Aorta (tissue), 5 donors: ENCODE measurements at regions not wholly inside any gene's neighbourhood (a gene's known extent, or its start where the extent isn't known, plus 50 kb on each side); places are given as distances from the start of the nearest gene placed in this dataset.

ENCODE experiments used
- ATAC-seq: fragments of 200-7000 bp; cut with Tn5 transposase; one replicate; pipeline ENCODE4 v1.9.1; 2022; ENCODE audit warnings: moderate library complexity; ENCODE audit not compliant: low FRiP score
- DNase-seq, 2 donors: peaks; one replicate each; pipeline ENCODE4 v3.0.0-alpha.2; 2020
- H3K27ac ChIP-seq, 2 donors: one replicate each; pipeline ENCODE4 v1.5.1; 2013; ENCODE audit warnings: low read length in 2 of 2, mild to moderate bottlenecking in 2 of 2, moderate library complexity in 2 of 2, control low read depth in 1 of 2, inconsistent platforms in 1 of 2, low read depth in 1 of 2
- H3K27me3 ChIP-seq, 2 donors: one replicate each; pipeline ENCODE4 v1.6.1; 2013; ENCODE audit warnings: control low read depth in 1 of 2, low read length in 1 of 2, mild to moderate bottlenecking in 1 of 2, moderate library complexity in 1 of 2; ENCODE audit not compliant: insufficient read depth in 2 of 2, control insufficient read depth in 1 of 2
- H3K36me3 ChIP-seq, 2 donors: one replicate each; pipeline ENCODE4 v1.6.1; 2013; ENCODE audit warnings: control low read depth in 1 of 2, low read length in 1 of 2, mild to moderate bottlenecking in 1 of 2; ENCODE audit not compliant: insufficient read depth in 2 of 2, control insufficient read depth in 1 of 2
- H3K4me1 ChIP-seq, 2 donors: one replicate each; pipeline ENCODE4 v1.6.1; 2013; ENCODE audit warnings: low read length in 2 of 2, control low read depth in 1 of 2, mild to moderate bottlenecking in 1 of 2, moderate library complexity in 1 of 2; ENCODE audit not compliant: insufficient read depth in 2 of 2, control insufficient read depth in 1 of 2
- H3K4me3 ChIP-seq, 2 donors: one replicate each; pipeline ENCODE4 v1.5.1; 2013; ENCODE audit warnings: low read length in 2 of 2, control low read depth in 1 of 2, mild to moderate bottlenecking in 1 of 2
- H3K9me3 ChIP-seq: one replicate; pipeline ENCODE4 v1.6.1; 2013; ENCODE audit warnings: mild to moderate bottlenecking, low read length; ENCODE audit not compliant: control insufficient read depth
- WGBS, 2 donors: extraction: QIAGEN DNeasy Blood & Tissue Kit; methylation state at CpG; one replicate each; pipeline ENCODE4 v1.1.7; 2013; 5-methylcytosine and 5-hydroxymethylcytosine counted together
- intact Hi-C, 2 donors: fragments of 100-400 bp; cut with DNase I; formaldehyde crosslinking; loops; one replicate each; pipeline versions ENCODE4 v1.14.2 to v1.15.0; 2022
- donor health status: healthy with polysubstance abuse.
- donor health status: Bipolar disorder and iron deficiency.
- donor health status: DM: no; HTN: no; CAD: no.
- donor health status: DM: no; HTN: no; CAD: no.
- donor health status: DM: yes; HTN: yes; CAD: no.

- Histone ChIP-seq H3K27me3 (no peaks in the 10 kb centered on the region), H3K4me3 (no peak overlapping the region), H3K4me1 (no peaks in the 10 kb centered on the region), H3K36me3 (no peaks in the 10 kb centered on the region), H3K27ac (no peak overlapping the region), H3K9me3 (no peaks in the 10 kb centered on the region)
- ATAC-seq = no peak
- DNase-seq = no peak
- 83 to 87% methylated on average over 3 of the region's 3 CpGs for whole genome bisulfite sequencing, 2 donors
- intact Hi-C loops = loop anchor here in 1 of 2 donors (10.0 kb wide), 1 partner anchor 219 kb away; no protein-coding TSS in a partner anchor
These were observed 990.7 kb downstream of the SORCS1 start for GRCh38 chr10:106173838-106174237.

GRCh38 chr10:106169241-106169640 is 995.3 kb downstream of the SORCS1 start:
- H3K36me3 ChIP-seq = no peaks in the 10 kb centered on the region
- H3K9me3 ChIP-seq = no peaks in the 10 kb centered on the region
- intact Hi-C loops = no loop called here
- H3K27ac ChIP-seq = no peak overlapping the region
- ATAC-seq (no peak), DNase-seq (no peak)
- H3K4me1 ChIP-seq = no peaks in the 10 kb centered on the region
- H3K27me3 ChIP-seq = no peaks in the 10 kb centered on the region
- 36 to 41% methylated on average over 7 of the region's 7 CpGs for WGBS, 2 donors
- H3K4me3 ChIP-seq = no peak overlapping the region

- DNase-seq = no peak
- H3K4me3 ChIP-seq = no peak overlapping the region
- intact Hi-C loops = no loop called here
- no peaks in the 10 kb centered on the region for H3K36me3 ChIP-seq
- no peaks in the 10 kb centered on the region for H3K27me3 ChIP-seq
- no peak overlapping the region for H3K27ac ChIP-seq
- no peaks in the 10 kb centered on the region for H3K4me1 ChIP-seq
- WGBS, 2 donors = 58 to 62% methylated on average over 2 of the region's 2 CpGs
- H3K9me3 ChIP-seq = no peaks in the 10 kb centered on the region
- no peak for ATAC-seq
These were observed 996.6 kb downstream of the SORCS1 start for GRCh38 chr10:106167946-106168345.

GRCh38 chr10:106158241-106158640 is 1006.3 kb downstream of the SORCS1 start:
- 70 to 78% methylated on average over 4 of the region's 4 CpGs for WGBS, 2 donors

GRCh38 chr10:106147021-106147420 is 1017.5 kb downstream of the SORCS1 start:
- intact Hi-C loops = no loop called here

More at GRCh38 chr10:106158241-106158640, 1006.3 kb downstream of the SORCS1 start:
- ATAC-seq (no peak), DNase-seq (no peak)
- intact Hi-C loops = no loop called here
- H3K27me3 ChIP-seq = no peaks in the 10 kb centered on the region
- no peak overlapping the region for H3K4me3 ChIP-seq
- no peaks in the 10 kb centered on the region for H3K36me3 ChIP-seq
- no peak overlapping the region for H3K27ac ChIP-seq
- no peaks in the 10 kb centered on the region for H3K9me3 ChIP-seq
- H3K4me1 ChIP-seq = no peaks in the 10 kb centered on the region

GRCh38 chr10:106139915-106140314 is 1024.6 kb downstream of the SORCS1 start:
- Histone ChIP-seq H3K36me3 (no peaks in the 10 kb centered on the region), H3K27ac (no peak overlapping the region), H3K9me3 (no peaks in the 10 kb centered on the region), H3K4me3 (no peak overlapping the region), H3K27me3 (no peaks in the 10 kb centered on the region), H3K4me1 (no peaks in the 10 kb centered on the region)
- ATAC-seq (no peak), DNase-seq (no peak)
- intact Hi-C loops = no loop called here

More at GRCh38 chr10:106147021-106147420, 1017.5 kb downstream of the SORCS1 start:
- DNase-seq = no peak
- no peaks in the 10 kb centered on the region for H3K27me3 ChIP-seq
- ATAC-seq = no peak
- WGBS, 2 donors = 3 to 4% methylated on average over 2 of the region's 2 CpGs
- no peak overlapping the region for H3K27ac ChIP-seq
- H3K36me3 ChIP-seq = no peaks in the 10 kb centered on the region
- no peaks in the 10 kb centered on the region for H3K9me3 ChIP-seq
- H3K4me3 ChIP-seq = no peak overlapping the region
- H3K4me1 ChIP-seq = no peaks in the 10 kb centered on the region

GRCh38 chr10:106136175-106136574 is 1028.3 kb downstream of the SORCS1 start:
- Histone ChIP-seq H3K4me3 (no peak overlapping the region), H3K27ac (no peak overlapping the region), H3K27me3 (no peaks in the 10 kb centered on the region), H3K36me3 (no peaks in the 10 kb centered on the region), H3K4me1 (no peaks in the 10 kb centered on the region), H3K9me3 (no peaks in the 10 kb centered on the region)
- intact Hi-C loops = no loop called here
- ATAC-seq (no peak), DNase-seq (no peak)

- DNase-seq (no peak), ATAC-seq (no peak)
- 65 to 69% methylated on average over 8 of the region's 8 CpGs for WGBS, 2 donors
- no peaks in the 10 kb centered on the region for H3K27me3 ChIP-seq
- no peaks in the 10 kb centered on the region for H3K36me3 ChIP-seq
- H3K27ac ChIP-seq = no peak overlapping the region
- H3K9me3 ChIP-seq = no peaks in the 10 kb centered on the region
- intact Hi-C loops = no loop called here
- H3K4me1 ChIP-seq = no peaks in the 10 kb centered on the region
- H3K4me3 ChIP-seq = no peak overlapping the region
These were observed 1030.0 kb downstream of the SORCS1 start for GRCh38 chr10:106134326-106135000.

GRCh38 chr10:106133451-106133850 is 1031.1 kb downstream of the SORCS1 start:
- Histone ChIP-seq H3K4me1 (no peaks in the 10 kb centered on the region), H3K4me3 (no peak overlapping the region), H3K9me3 (no peaks in the 10 kb centered on the region), H3K36me3 (no peaks in the 10 kb centered on the region), H3K27ac (no peak overlapping the region), H3K27me3 (no peaks in the 10 kb centered on the region)
- ATAC-seq = no peak
- 45 to 47% methylated on average over 2 of the region's 2 CpGs for WGBS, 2 donors
- no peak for DNase-seq
- intact Hi-C loops = no loop called here
